GM23248 (cell line): ENCODE measurements at regions not wholly inside any gene's neighbourhood (a gene's known extent, or its start where the extent isn't known, plus 50 kb on each side); places are given as distances from the start of the nearest gene placed in this dataset.

ENCODE experiments used
- DNase-seq: peaks from one replicate; pipeline ENCODE4 v3.0.0-alpha.2; 2015
- H2AFZ ChIP-seq: fragments of 200-600 bp; sonication (generic); 2 replicates; pipeline ENCODE4 v1.6.1; 2016; ENCODE audit warnings: antibody characterized with exemption
- H3F3A ChIP-seq: fragments of 200-600 bp; sonication (generic); 2 replicates; pipeline ENCODE4 v1.6.1; 2016; ENCODE audit warnings: mild to moderate bottlenecking, antibody characterized with exemption, mixed run types; ENCODE audit not compliant: insufficient read depth
- H3K27ac ChIP-seq: fragments of 200-600 bp; sonication (generic); 2 replicates; pipeline ENCODE4 v1.5.1; 2016; ENCODE audit warnings: mild to moderate bottlenecking
- H3K27me3 ChIP-seq: fragments of 200-600 bp; sonication (generic); replicated peaks from 2 replicates; pipeline ENCODE4 v1.6.1; 2016; ENCODE audit warnings: mild to moderate bottlenecking; ENCODE audit not compliant: insufficient read depth
- H3K36me3 ChIP-seq: fragments of 200-600 bp; sonication (generic); 2 replicates; pipeline ENCODE4 v1.6.1; 2016; ENCODE audit warnings: low read depth, mild to moderate bottlenecking
- H3K4me1 ChIP-seq: fragments of 200-600 bp; sonication (generic); 2 replicates; pipeline ENCODE4 v1.6.1; 2016; ENCODE audit warnings: mild to moderate bottlenecking; ENCODE audit not compliant: insufficient read depth
- H3K4me2 ChIP-seq: fragments of 200-600 bp; sonication (generic); one replicate; pipeline ENCODE4 v1.6.1; 2016; ENCODE audit warnings: mild to moderate bottlenecking; ENCODE audit not compliant: unreplicated experiment
- H3K4me3 ChIP-seq: fragments of 200-600 bp; sonication (generic); 2 replicates; pipeline ENCODE4 v1.5.1; 2016; ENCODE audit warnings: mild to moderate bottlenecking
- H3K79me2 ChIP-seq: fragments of 200-600 bp; sonication (generic); 2 replicates; pipeline ENCODE4 v1.6.1; 2016; ENCODE audit warnings: mild to moderate bottlenecking; ENCODE audit not compliant: insufficient read depth
- H3K9ac ChIP-seq: fragments of 200-600 bp; sonication (generic); 2 replicates; pipeline ENCODE4 v1.6.1; 2016; ENCODE audit warnings: mild to moderate bottlenecking
- H3K9me2 ChIP-seq: fragments of 200-600 bp; sonication (generic); 2 replicates; pipeline ENCODE4 v1.6.1; 2016; ENCODE audit warnings: mixed run types, mild to moderate bottlenecking, moderate library complexity; ENCODE audit not compliant: insufficient read depth
- H3K9me3 ChIP-seq: fragments of 200-600 bp; sonication (generic); one replicate; pipeline ENCODE4 v1.6.1; 2017; ENCODE audit warnings: low read depth
- H4K20me1 ChIP-seq: fragments of 200-600 bp; sonication (generic); 2 replicates; pipeline ENCODE4 v1.6.0; 2016; ENCODE audit not compliant: insufficient read depth
- EZH2 ChIP-seq: fragments of 200-600 bp; sonication (generic); IDR thresholded peaks from 2 replicates; pipeline ENCODE4 v1.6.1; 2018; ENCODE audit warnings: antibody characterized with exemption, mild to moderate bottlenecking; ENCODE audit not compliant: insufficient read depth, poor library complexity, severe bottlenecking
- EZH2phosphoT487 ChIP-seq: fragments of 200-600 bp; sonication (generic); IDR thresholded peaks from 2 replicates; pipeline ENCODE4 v1.6.1; 2018; ENCODE audit warnings: antibody characterized with exemption, moderate library complexity, mild to moderate bottlenecking, low read depth; ENCODE audit not compliant: insufficient read depth
- WGBS, 2 experiments: methylation state at CpG; one replicate each; pipeline ENCODE4 v1.1.6; 2015 to 2017; ENCODE audit warnings: low lambda C conversion rate in 2 of 2, low coverage in 1 of 2; ENCODE audit errors: missing lambda C conversion rate in 2 of 2; 5-methylcytosine and 5-hydroxymethylcytosine counted together
- in situ Hi-C: fragments of 300-500 bp; cut with MboI; formaldehyde crosslinking; loops from 2 replicates; pipeline ENCODE4 v1.15.0; 2020

- H4K20me1 ChIP-seq, result no peaks in the 10 kb centered on the region
- H3K9me2 ChIP-seq, result no peaks in the 10 kb centered on the region
- H3K4me3 ChIP-seq, result no peak overlapping the region
- no peak overlapping the region for H2AFZ ChIP-seq
- in situ Hi-C loops, result no loop called here
- H3K36me3 ChIP-seq, result no peaks in the 10 kb centered on the region
- H3K4me2 ChIP-seq, result no peak overlapping the region
- no peak overlapping the region for H3K27ac ChIP-seq
- DNase-seq, result peak; percentile 41
- H3K9ac ChIP-seq, result no peak overlapping the region
- 61 to 66% methylated on average over 1 of the region's 1 CpG for WGBS, 2 experiments
- no peaks in the 10 kb centered on the region for H3K79me2 ChIP-seq
- no peaks in the 10 kb centered on the region for H3K4me1 ChIP-seq
- peaks cover 4% of the 10 kb centered on the region for H3K27me3 ChIP-seq
- no peaks in the 10 kb centered on the region for H3F3A ChIP-seq
- TF ChIP-seq EZH2, result no peak
- no peak for TF ChIP-seq EZH2phosphoT487
- no peaks in the 10 kb centered on the region for H3K9me3 ChIP-seq
These were observed 312.0 kb downstream of the CDK5RAP2 start for GRCh38 chr9:120267929-120268328.

GRCh38 chr9:120265791-120266190, 314.2 kb downstream of the CDK5RAP2 start:
- in situ Hi-C loops, result no loop called here
- DNase-seq, result peak; percentile 13
- peaks cover 6% of the 10 kb centered on the region for H3K27me3 ChIP-seq
- H3K9ac ChIP-seq, result no peak overlapping the region
- H4K20me1 ChIP-seq, result no peaks in the 10 kb centered on the region
- no peak overlapping the region for H2AFZ ChIP-seq
- no peaks in the 10 kb centered on the region for H3K79me2 ChIP-seq
- no peak overlapping the region for H3K4me2 ChIP-seq
- H3K4me3 ChIP-seq, result no peak overlapping the region
- no peaks in the 10 kb centered on the region for H3K9me2 ChIP-seq
- no peak for TF ChIP-seq EZH2phosphoT487
- WGBS, 2 experiments, result 8 to 9% methylated on average over 6 of the region's 6 CpGs
- no peak overlapping the region for H3K27ac ChIP-seq
- no peaks in the 10 kb centered on the region for H3F3A ChIP-seq
- H3K4me1 ChIP-seq, result no peaks in the 10 kb centered on the region
- no peaks in the 10 kb centered on the region for H3K9me3 ChIP-seq
- H3K36me3 ChIP-seq, result no peaks in the 10 kb centered on the region

- DNase-seq, result no peak
- H4K20me1 ChIP-seq, result no peaks in the 10 kb centered on the region
- H3F3A ChIP-seq, result no peaks in the 10 kb centered on the region
- H3K9me2 ChIP-seq, result no peaks in the 10 kb centered on the region
- no peak overlapping the region for H3K9ac ChIP-seq
- H3K4me2 ChIP-seq, result no peak overlapping the region
- no peaks in the 10 kb centered on the region for H3K36me3 ChIP-seq
- H3K27ac ChIP-seq, result no peak overlapping the region
- no peak overlapping the region for H2AFZ ChIP-seq
- no peaks in the 10 kb centered on the region for H3K4me1 ChIP-seq
- H3K79me2 ChIP-seq, result no peaks in the 10 kb centered on the region
- H3K4me3 ChIP-seq, result no peak overlapping the region
- in situ Hi-C loops, result no loop called here
- peaks cover 6% of the 10 kb centered on the region for H3K27me3 ChIP-seq
- no peaks in the 10 kb centered on the region for H3K9me3 ChIP-seq
- TF ChIP-seq EZH2 (no peak), EZH2phosphoT487 (no peak)
These were observed 315.4 kb downstream of the CDK5RAP2 start for GRCh38 chr9:120264528-120264927.

GRCh38 chr9:120263836-120264235, 316.1 kb downstream of the CDK5RAP2 start:
- no peak overlapping the region for H2AFZ ChIP-seq
- no peaks in the 10 kb centered on the region for H3K9me2 ChIP-seq
- H3K36me3 ChIP-seq, result no peaks in the 10 kb centered on the region
- WGBS, 2 experiments, result 16 to 17% methylated on average over 4 of the region's 4 CpGs
- in situ Hi-C loops, result no loop called here
- no peak overlapping the region for H3K27ac ChIP-seq
- no peaks in the 10 kb centered on the region for H3K9me3 ChIP-seq
- H3K79me2 ChIP-seq, result no peaks in the 10 kb centered on the region
- no peak overlapping the region for H3K4me3 ChIP-seq
- no peak overlapping the region for H3K9ac ChIP-seq
- no peak overlapping the region for H3K4me2 ChIP-seq
- no peak for DNase-seq
- no peaks in the 10 kb centered on the region for H4K20me1 ChIP-seq
- H3K27me3 ChIP-seq, result peaks cover 6% of the 10 kb centered on the region
- TF ChIP-seq EZH2phosphoT487, result no peak
- no peaks in the 10 kb centered on the region for H3F3A ChIP-seq
- H3K4me1 ChIP-seq, result no peaks in the 10 kb centered on the region

GRCh38 chr9:120261419-120261818, 318.5 kb downstream of the CDK5RAP2 start:
- 39 to 41% methylated on average over 6 of the region's 6 CpGs for WGBS, 2 experiments
- H3K4me3 ChIP-seq, result no peak overlapping the region
- 0 out of 2 replicates have a peak, but pooled peaks cover 6% of the 10 kb centered on the region for H3K4me1 ChIP-seq
- no peak for DNase-seq
- H3K79me2 ChIP-seq, result no peaks in the 10 kb centered on the region
- no peaks in the 10 kb centered on the region for H3F3A ChIP-seq
- H3K4me2 ChIP-seq, result no peak overlapping the region
- H4K20me1 ChIP-seq, result no peaks in the 10 kb centered on the region
- H2AFZ ChIP-seq, result no peak overlapping the region
- no peak overlapping the region for H3K27ac ChIP-seq
- peaks cover 6% of the 10 kb centered on the region for H3K27me3 ChIP-seq
- H3K9me3 ChIP-seq, result no peaks in the 10 kb centered on the region
- no peaks in the 10 kb centered on the region for H3K36me3 ChIP-seq
- no peak overlapping the region for H3K9ac ChIP-seq
- TF ChIP-seq EZH2 (no peak), EZH2phosphoT487 (no peak)
- H3K9me2 ChIP-seq, result no peaks in the 10 kb centered on the region
- in situ Hi-C loops, result no loop called here
